DND-41 (cell line): ENCODE measurements at regions not wholly inside any gene's neighbourhood (a gene's known extent, or its start where the extent isn't known, plus 50 kb on each side); places are given as distances from the start of the nearest gene placed in this dataset.
A peak's percentile ranks its signal among the peaks of the same experiment; 100 is the strongest.
"Not testable (repeated sequence)": the region's sequence is repeated elsewhere in the genome, so short reads cannot be mapped to it uniquely, and the experiment has no call there.

Experiments
- ATAC-seq: fragments of 200-7000 bp; cut with Tn5 transposase; 3 replicates; pipeline ENCODE4 v1.9.1; 2021; ENCODE audit warnings: low read depth; ENCODE audit not compliant: insufficient read depth
- DNase-seq: peaks from one replicate; pipeline ENCODE4 v3.0.0-alpha.2; 2020
- H2AFZ ChIP-seq: 2 replicates; pipeline ENCODE4 v1.6.0; 2012; ENCODE audit warnings: low read depth, low read length
- H3K27ac ChIP-seq: 2 replicates; pipeline ENCODE4 v1.5.1; 2012; ENCODE audit warnings: low read length, inconsistent platforms
- H3K27me3 ChIP-seq: fragments of 200-600 bp; sonication (generic); 2 replicates; pipeline ENCODE4 v1.6.0; 2012; ENCODE audit warnings: low read length, mild to moderate bottlenecking, inconsistent platforms; ENCODE audit not compliant: insufficient read depth, poor library complexity
- H3K36me3 ChIP-seq: 2 replicates; pipeline ENCODE4 v1.5.1; 2012; ENCODE audit warnings: low read length, inconsistent platforms; ENCODE audit not compliant: insufficient read depth
- H3K4me1 ChIP-seq: 2 replicates; pipeline ENCODE4 v1.5.1; 2012; ENCODE audit warnings: mild to moderate bottlenecking, low read length; ENCODE audit not compliant: insufficient read depth
- H3K4me2 ChIP-seq: 2 replicates; pipeline ENCODE4 v1.6.0; 2012; ENCODE audit warnings: mild to moderate bottlenecking, moderate library complexity, low read length, inconsistent platforms; ENCODE audit not compliant: insufficient read depth
- H3K4me3 ChIP-seq, 2 experiments: fragments of 200-600 bp in 1 of 2; shearing (Covaris generic) in 1 of 2; 2 replicates each; pipeline ENCODE4 v1.5.1; 2012 to 2016; ENCODE audit warnings: inconsistent platforms in 2 of 2, low read length in 2 of 2, mild to moderate bottlenecking in 2 of 2, low read depth in 1 of 2, moderate library complexity in 1 of 2
- H3K79me2 ChIP-seq: 2 replicates; pipeline ENCODE4 v1.6.0; 2012; ENCODE audit warnings: low read length, inconsistent platforms; ENCODE audit not compliant: insufficient read depth
- H3K9ac ChIP-seq: 2 replicates; pipeline ENCODE4 v1.6.0; 2012; ENCODE audit warnings: low read depth, mild to moderate bottlenecking, inconsistent platforms, low read length, moderate library complexity
- H3K9me3 ChIP-seq: 2 replicates; pipeline ENCODE4 v1.5.1; 2012; ENCODE audit warnings: low read length, moderate library complexity, mild to moderate bottlenecking, inconsistent platforms; ENCODE audit not compliant: insufficient read depth, severe bottlenecking
- H4K20me1 ChIP-seq: 2 replicates; pipeline ENCODE4 v1.6.0; 2012; ENCODE audit warnings: low read length; ENCODE audit not compliant: insufficient read depth
- EZH2 ChIP-seq: IDR thresholded peaks from 3 replicates; pipeline ENCODE4 v1.6.1; 2012; ENCODE audit warnings: borderline replicate concordance, low read depth, mild to moderate bottlenecking, moderate library complexity, low read length, inconsistent platforms; ENCODE audit not compliant: severe bottlenecking
- TF ChIP-seq, protein P1 (sequence below): IDR thresholded peaks from 2 replicates; pipeline ENCODE4 v1.5.1; 2012; ENCODE audit warnings: borderline replicate concordance, low read length, moderate library complexity, mild to moderate bottlenecking; ENCODE audit not compliant: poor library complexity, severe bottlenecking; ENCODE audit errors: extremely low read depth

DNA sequence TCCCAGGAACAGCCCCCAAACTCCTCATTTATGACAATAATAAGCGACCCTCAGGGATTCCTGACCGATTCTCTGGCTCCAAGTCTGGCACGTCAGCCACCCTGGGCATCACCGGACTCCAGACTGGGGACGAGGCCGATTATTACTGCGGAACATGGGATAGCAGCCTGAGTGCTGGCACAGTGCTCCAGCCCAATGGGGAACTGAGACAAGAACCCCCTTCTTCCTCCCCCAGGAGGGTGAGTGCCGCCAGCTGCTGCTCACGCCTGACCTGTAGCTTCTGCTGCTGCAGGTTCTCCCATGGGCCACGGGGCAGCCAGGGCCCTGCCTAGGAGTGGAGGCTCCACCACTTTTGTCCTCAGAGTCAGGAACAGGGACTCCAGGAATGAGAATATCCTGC is 78.2 kb downstream of the VPREB1 start:
- no peak overlapping the region for H3K4me2 ChIP-seq
- no peak overlapping the region for H3K27ac ChIP-seq
- no peaks in the 10 kb centered on the region for H4K20me1 ChIP-seq
- no peaks in the 10 kb centered on the region for H3K79me2 ChIP-seq
- no peaks in the 10 kb centered on the region for H3K4me1 ChIP-seq
- peaks cover 27% of the 10 kb centered on the region for H3K36me3 ChIP-seq
- H3K9ac ChIP-seq, result no peak overlapping the region
- no peak for DNase-seq
- no peak overlapping the region for H3K4me3 ChIP-seq
- no peaks in the 10 kb centered on the region for H3K9me3 ChIP-seq
- no peak for ATAC-seq
- H2AFZ ChIP-seq, result no peak overlapping the region
- H3K27me3 ChIP-seq, result no peaks in the 10 kb centered on the region
- TF ChIP-seq, protein P1, sequence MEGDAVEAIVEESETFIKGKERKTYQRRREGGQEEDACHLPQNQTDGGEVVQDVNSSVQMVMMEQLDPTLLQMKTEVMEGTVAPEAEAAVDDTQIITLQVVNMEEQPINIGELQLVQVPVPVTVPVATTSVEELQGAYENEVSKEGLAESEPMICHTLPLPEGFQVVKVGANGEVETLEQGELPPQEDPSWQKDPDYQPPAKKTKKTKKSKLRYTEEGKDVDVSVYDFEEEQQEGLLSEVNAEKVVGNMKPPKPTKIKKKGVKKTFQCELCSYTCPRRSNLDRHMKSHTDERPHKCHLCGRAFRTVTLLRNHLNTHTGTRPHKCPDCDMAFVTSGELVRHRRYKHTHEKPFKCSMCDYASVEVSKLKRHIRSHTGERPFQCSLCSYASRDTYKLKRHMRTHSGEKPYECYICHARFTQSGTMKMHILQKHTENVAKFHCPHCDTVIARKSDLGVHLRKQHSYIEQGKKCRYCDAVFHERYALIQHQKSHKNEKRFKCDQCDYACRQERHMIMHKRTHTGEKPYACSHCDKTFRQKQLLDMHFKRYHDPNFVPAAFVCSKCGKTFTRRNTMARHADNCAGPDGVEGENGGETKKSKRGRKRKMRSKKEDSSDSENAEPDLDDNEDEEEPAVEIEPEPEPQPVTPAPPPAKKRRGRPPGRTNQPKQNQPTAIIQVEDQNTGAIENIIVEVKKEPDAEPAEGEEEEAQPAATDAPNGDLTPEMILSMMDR, result no peak
- no peak for TF ChIP-seq EZH2

DNA sequence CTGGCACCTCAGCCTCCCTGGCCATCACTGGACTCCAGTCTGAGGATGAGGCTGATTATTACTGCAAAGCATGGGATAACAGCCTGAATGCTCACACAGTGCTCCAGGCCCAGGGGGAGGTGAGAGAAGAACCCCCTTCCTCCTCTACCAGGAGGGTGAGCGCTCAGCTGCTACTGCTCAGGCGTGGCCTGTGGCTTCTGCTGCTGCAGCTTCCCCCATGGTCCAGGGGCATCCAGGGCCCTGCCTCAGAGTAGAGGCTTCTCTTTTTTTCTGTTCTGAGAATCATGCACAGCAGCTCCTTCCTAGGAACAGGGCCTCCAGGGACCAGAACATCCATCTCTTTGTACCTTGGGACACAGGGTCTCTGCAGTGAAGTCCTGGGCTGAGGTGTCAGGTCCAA is 83.1 kb downstream of the VPREB1 start:
- no peaks in the 10 kb centered on the region for H4K20me1 ChIP-seq
- H3K4me2 ChIP-seq, result no peak overlapping the region
- H3K9me3 ChIP-seq, result peaks cover 2% of the 10 kb centered on the region
- no peak overlapping the region for H3K9ac ChIP-seq
- H3K27ac ChIP-seq, result no peak overlapping the region
- DNase-seq (peak; percentile 24), ATAC-seq (peak; percentile 59; the same call in 2 of the 3 replicates)
- TF ChIP-seq, protein P1, result no peak
- TF ChIP-seq EZH2, result no peak
- no peaks in the 10 kb centered on the region for H3K27me3 ChIP-seq
- H3K4me3 ChIP-seq, result no peak overlapping the region
- no peaks in the 10 kb centered on the region for H3K79me2 ChIP-seq
- no peak overlapping the region for H2AFZ ChIP-seq
- no peaks in the 10 kb centered on the region for H3K36me3 ChIP-seq
- no peaks in the 10 kb centered on the region for H3K4me1 ChIP-seq

DNA sequence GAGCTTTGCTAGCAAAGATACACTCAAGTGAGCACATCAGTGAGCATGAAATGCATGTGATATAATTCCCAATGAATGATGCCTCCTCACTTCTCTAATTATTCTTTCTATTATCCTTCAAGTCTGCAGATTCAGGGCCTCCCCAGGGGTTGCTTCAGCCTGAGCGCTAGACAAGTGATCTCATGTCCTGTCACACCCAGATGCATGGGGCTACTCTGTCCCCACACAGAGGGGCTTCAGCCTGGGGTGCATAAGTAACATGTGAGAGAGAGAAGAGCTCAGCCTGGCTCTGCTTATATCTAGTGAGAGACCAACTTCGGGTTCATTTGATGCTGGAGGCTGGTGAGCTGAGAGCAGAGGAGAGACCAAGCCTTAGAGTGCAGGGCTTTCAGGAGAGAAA is 85.2 kb downstream of the VPREB1 start:
- Histone ChIP-seq H3K36me3 (no peaks in the 10 kb centered on the region), H3K4me3 (no peak overlapping the region), H3K79me2 (no peaks in the 10 kb centered on the region), H4K20me1 (no peaks in the 10 kb centered on the region), H3K27me3 (no peaks in the 10 kb centered on the region), H3K27ac (no peak overlapping the region), H2AFZ (no peak overlapping the region), H3K4me2 (no peak overlapping the region), H3K9me3 (peaks cover 2% of the 10 kb centered on the region), H3K4me1 (no peaks in the 10 kb centered on the region), H3K9ac (no peak overlapping the region)
- ATAC-seq (no peak), DNase-seq (no peak)
- TF ChIP-seq, protein P1, result no peak
- TF ChIP-seq EZH2, result no peak

DNA sequence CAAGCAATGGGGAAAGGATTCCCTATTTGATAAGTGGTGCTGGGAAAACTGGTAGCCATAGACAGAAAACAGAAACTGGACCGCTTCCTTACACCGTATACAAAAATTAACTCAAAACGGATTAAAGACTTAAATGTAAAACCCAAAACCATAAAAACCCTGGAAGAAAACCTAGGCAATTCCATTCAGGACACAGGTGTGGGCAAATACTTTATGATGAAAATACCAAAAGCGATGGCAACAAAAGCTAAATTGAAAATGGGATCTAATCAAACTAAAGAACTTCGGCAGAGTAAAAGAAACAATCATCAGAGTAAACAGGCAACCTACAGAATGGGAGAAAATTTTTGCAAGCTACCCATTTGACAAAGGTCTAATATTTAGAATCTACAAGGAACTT is 91.1 kb downstream of the VPREB1 start:
- H3K27ac ChIP-seq, H3K27me3 ChIP-seq, H3K4me3 ChIP-seq, H4K20me1 ChIP-seq, H2AFZ ChIP-seq, H3K36me3 ChIP-seq, ATAC-seq, H3K4me2 ChIP-seq, H3K79me2 ChIP-seq, H3K9me3 ChIP-seq, DNase-seq, H3K9ac ChIP-seq, H3K4me1 ChIP-seq: not testable (repeated sequence)

DNA sequence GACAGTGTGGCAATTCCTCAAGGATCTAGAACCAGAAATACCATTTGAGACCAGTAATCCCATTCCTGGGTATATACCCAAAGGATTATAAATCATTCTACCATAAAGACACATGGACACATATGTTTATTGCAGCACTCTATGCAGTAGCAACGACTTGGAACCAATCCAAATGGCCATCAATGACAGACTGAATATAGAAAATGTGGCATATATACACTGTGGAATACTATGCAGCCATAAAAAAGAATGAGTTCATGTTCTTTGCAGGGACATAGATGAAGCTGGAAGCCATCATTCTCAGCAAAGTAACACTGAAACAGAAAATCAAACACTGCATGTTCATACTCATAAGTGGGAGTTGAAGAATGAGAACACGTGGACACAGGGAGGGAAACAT is 91.7 kb downstream of the VPREB1 start:
- H3K36me3 ChIP-seq, ATAC-seq, H2AFZ ChIP-seq, H3K9me3 ChIP-seq, H4K20me1 ChIP-seq, H3K4me1 ChIP-seq, H3K4me2 ChIP-seq, DNase-seq, H3K27me3 ChIP-seq, H3K27ac ChIP-seq, H3K79me2 ChIP-seq, H3K9ac ChIP-seq, H3K4me3 ChIP-seq: not testable (repeated sequence)

DNA sequence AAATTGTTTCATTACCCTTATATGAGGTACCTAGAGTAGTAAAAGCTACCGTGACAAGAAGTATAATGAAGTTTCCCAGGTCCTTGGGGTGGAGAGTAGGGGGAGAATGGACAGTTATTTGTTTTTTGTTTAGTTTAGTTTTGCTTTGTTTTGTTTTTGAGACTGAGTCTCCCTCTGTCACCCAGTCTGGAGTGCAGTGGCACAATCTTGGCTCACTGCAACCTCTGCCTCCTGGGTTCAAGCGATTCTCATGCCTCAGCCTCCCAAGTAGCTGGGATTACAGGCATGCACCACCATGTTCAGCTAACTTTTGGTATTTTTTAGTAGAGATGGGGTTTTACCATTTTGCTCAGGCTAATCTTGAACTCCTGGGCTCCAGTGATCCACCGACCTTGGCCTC is 94.2 kb downstream of the VPREB1 start:
- H3K79me2 ChIP-seq, H3K36me3 ChIP-seq, H3K9ac ChIP-seq, H3K9me3 ChIP-seq, H3K4me1 ChIP-seq, H3K27ac ChIP-seq, ATAC-seq, H3K27me3 ChIP-seq, H3K4me3 ChIP-seq, H2AFZ ChIP-seq, H3K4me2 ChIP-seq, DNase-seq, H4K20me1 ChIP-seq: not testable (repeated sequence)
